Neural progenitor cell (in vitro differentiated cells): ENCODE measurements at regions not wholly inside any gene's neighbourhood (a gene's known extent, or its start where the extent isn't known, plus 50 kb on each side); places are given as distances from the start of the nearest gene placed in this dataset.

Source experiments
- DNase-seq: peaks from one replicate; pipeline ENCODE4 v3.0.0-alpha.2; 2016; ENCODE audit warnings: low spot score
- H2AFZ ChIP-seq: fragments of 200-600 bp; sonication (generic); replicated peaks from 2 replicates; pipeline ENCODE4 v1.6.1; 2016; ENCODE audit warnings: antibody characterized with exemption
- H3F3A ChIP-seq: fragments of 200-600 bp; sonication (generic); 2 replicates; pipeline ENCODE4 v1.6.1; 2016; ENCODE audit warnings: antibody characterized with exemption, low read depth
- H3K27ac ChIP-seq: fragments of 200-600 bp; sonication (generic); 2 replicates; pipeline ENCODE4 v1.5.1; 2016; ENCODE audit warnings: mild to moderate bottlenecking
- H3K27me3 ChIP-seq: fragments of 200-600 bp; sonication (generic); 2 replicates; pipeline ENCODE4 v1.6.1; 2016; ENCODE audit warnings: mild to moderate bottlenecking, moderate library complexity
- H3K36me3 ChIP-seq: fragments of 200-600 bp; sonication (generic); 2 replicates; pipeline ENCODE4 v1.5.1; 2016
- H3K4me1 ChIP-seq: fragments of 200-600 bp; sonication (generic); 2 replicates; pipeline ENCODE4 v1.6.1; 2016; ENCODE audit warnings: mixed run types
- H3K4me2 ChIP-seq: fragments of 200-600 bp; sonication (generic); 2 replicates; pipeline ENCODE4 v1.6.1; 2016
- H3K4me3 ChIP-seq: fragments of 200-600 bp; sonication (generic); 2 replicates; pipeline ENCODE4 v1.5.1; 2016
- H3K79me2 ChIP-seq: fragments of 200-600 bp; sonication (generic); 2 replicates; pipeline ENCODE4 v1.6.1; 2016; ENCODE audit warnings: low read depth
- H3K9ac ChIP-seq: fragments of 200-600 bp; sonication (generic); 2 replicates; pipeline ENCODE4 v1.6.1; 2016
- H3K9me3 ChIP-seq: fragments of 200-600 bp; sonication (generic); 2 replicates; pipeline ENCODE4 v1.5.1; 2016; ENCODE audit warnings: low read depth
- H4K20me1 ChIP-seq: fragments of 200-600 bp; sonication (generic); 2 replicates; pipeline ENCODE4 v1.6.1; 2016; ENCODE audit warnings: low read depth
- H3K27ac Mint-ChIP-seq: 3 replicates; pipeline ENCODE4 v1.8.0; 2021; ENCODE audit warnings: mixed read lengths
- H3K27me3 Mint-ChIP-seq: 2 replicates; pipeline ENCODE4 v1.8.0; 2022; ENCODE audit warnings: low read depth, mild to moderate bottlenecking, inconsistent platforms, moderate library complexity, mixed read lengths; ENCODE audit not compliant: insufficient read depth
- H3K36me3 Mint-ChIP-seq: 3 replicates; pipeline ENCODE4 v1.8.0; 2021; ENCODE audit warnings: mixed read lengths
- H3K4me1 Mint-ChIP-seq: 3 replicates; pipeline ENCODE4 v1.8.0; 2021; ENCODE audit warnings: mixed read lengths
- H3K4me3 Mint-ChIP-seq: 3 replicates; pipeline ENCODE4 v1.8.0; 2021; ENCODE audit warnings: mild to moderate bottlenecking, moderate library complexity, mixed read lengths
- H3K9me3 Mint-ChIP-seq: 3 replicates; pipeline ENCODE4 v1.8.0; 2020; ENCODE audit warnings: mixed read lengths
- EZH2 ChIP-seq: fragments of 200-600 bp; sonication (generic); IDR thresholded peaks from 2 replicates; pipeline ENCODE4 v1.6.1; 2017; ENCODE audit warnings: antibody characterized with exemption, mild to moderate bottlenecking, moderate library complexity
- EZH2phosphoT487 ChIP-seq: fragments of 200-600 bp; sonication (generic); IDR thresholded peaks from 2 replicates; pipeline ENCODE4 v1.6.1; 2017; ENCODE audit warnings: antibody characterized with exemption
- TF ChIP-seq, protein P1 (sequence below): fragments of 200-600 bp; sonication (generic); IDR thresholded peaks from 2 replicates; pipeline ENCODE4 v1.5.1; 2017; ENCODE audit warnings: antibody characterized with exemption, mild to moderate bottlenecking

DNA sequence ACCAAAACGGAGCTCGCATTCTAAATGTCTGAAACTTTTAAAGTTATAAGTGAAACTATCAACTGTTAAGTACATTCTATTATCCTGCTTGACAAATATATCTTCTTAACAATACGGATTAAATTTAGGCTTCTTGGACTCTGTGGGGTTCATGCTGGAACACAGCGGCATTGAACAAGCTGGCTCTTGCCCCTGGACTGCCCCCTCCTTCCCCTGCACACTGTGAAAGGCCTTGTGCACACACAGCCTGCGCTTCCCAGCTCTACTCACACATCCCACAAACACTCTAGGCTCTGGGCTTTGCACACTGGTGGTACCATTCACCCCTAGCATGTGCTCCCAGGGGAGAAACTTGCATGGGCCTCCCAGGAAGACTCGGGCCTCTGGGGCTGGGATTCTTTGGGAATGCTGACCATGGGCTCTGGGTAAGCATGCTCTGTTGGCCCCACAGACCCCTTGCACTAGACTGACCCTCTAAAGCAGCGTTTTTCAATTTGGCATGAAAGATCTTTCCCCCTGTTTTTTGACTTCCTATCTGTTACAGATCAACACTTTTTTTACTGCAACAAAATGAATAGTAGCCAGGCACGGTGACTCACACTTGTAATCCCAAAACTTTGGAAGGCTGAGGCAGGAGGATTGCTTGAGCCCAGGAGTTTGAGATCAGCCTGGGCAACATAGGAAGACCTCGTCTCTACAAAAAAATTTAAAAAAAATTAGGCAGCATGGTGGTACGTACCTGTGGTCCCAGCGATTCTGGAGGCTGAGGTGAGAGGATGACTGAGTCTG is 96.2 kb upstream of the CPM start:
- H3K27me3 Mint-ChIP-seq, result peaks cover 2% of the 10 kb centered on the region
- no peaks in the 10 kb centered on the region for H3K4me1 ChIP-seq
- no peaks in the 10 kb centered on the region for H3K36me3 Mint-ChIP-seq
- no peak for DNase-seq
- H3K36me3 ChIP-seq, result no peaks in the 10 kb centered on the region
- no peak overlapping the region for H3K4me3 ChIP-seq
- H3K9me3 Mint-ChIP-seq, result no peaks in the 10 kb centered on the region
- no peak overlapping the region for H2AFZ ChIP-seq
- no peaks in the 10 kb centered on the region for H4K20me1 ChIP-seq
- no peaks in the 10 kb centered on the region for H3K27me3 ChIP-seq
- H3K9me3 ChIP-seq, result no peaks in the 10 kb centered on the region
- TF ChIP-seq, protein P1, sequence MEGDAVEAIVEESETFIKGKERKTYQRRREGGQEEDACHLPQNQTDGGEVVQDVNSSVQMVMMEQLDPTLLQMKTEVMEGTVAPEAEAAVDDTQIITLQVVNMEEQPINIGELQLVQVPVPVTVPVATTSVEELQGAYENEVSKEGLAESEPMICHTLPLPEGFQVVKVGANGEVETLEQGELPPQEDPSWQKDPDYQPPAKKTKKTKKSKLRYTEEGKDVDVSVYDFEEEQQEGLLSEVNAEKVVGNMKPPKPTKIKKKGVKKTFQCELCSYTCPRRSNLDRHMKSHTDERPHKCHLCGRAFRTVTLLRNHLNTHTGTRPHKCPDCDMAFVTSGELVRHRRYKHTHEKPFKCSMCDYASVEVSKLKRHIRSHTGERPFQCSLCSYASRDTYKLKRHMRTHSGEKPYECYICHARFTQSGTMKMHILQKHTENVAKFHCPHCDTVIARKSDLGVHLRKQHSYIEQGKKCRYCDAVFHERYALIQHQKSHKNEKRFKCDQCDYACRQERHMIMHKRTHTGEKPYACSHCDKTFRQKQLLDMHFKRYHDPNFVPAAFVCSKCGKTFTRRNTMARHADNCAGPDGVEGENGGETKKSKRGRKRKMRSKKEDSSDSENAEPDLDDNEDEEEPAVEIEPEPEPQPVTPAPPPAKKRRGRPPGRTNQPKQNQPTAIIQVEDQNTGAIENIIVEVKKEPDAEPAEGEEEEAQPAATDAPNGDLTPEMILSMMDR, result no peak
- TF ChIP-seq EZH2 (no peak), EZH2phosphoT487 (no peak)
- H3K4me2 ChIP-seq, result no peak overlapping the region
- no peak overlapping the region for H3K4me3 Mint-ChIP-seq
- no peak overlapping the region for H3K9ac ChIP-seq
- peak overlapping the region; percentile 76 for H3K27ac Mint-ChIP-seq
- peaks cover 11% of the 10 kb centered on the region for H3K4me1 Mint-ChIP-seq
- H3K79me2 ChIP-seq, result no peaks in the 10 kb centered on the region
- no peaks in the 10 kb centered on the region for H3F3A ChIP-seq
- H3K27ac ChIP-seq, result no peak overlapping the region

DNA sequence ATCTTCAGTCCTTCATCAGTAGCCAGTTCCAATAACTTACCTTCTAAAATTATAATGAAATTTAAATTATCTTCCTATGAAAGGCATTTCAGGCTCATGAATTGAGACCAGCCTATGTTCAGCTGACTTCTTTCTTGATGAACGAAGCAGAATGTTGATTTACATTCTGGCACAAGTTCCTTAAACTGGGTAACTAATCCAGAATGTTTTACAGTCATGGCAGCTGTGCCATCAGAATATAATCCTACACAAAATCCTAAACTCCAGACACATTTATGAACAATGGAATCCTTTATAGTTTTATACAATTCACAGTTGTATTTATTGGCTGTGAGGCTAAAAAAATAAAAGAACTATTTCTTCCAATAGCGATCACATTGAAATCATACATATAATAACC is 97.3 kb upstream of the CPM start:
- Histone ChIP-seq H3K27ac (no peak overlapping the region), H3K4me2 (no peak overlapping the region), H4K20me1 (no peaks in the 10 kb centered on the region), H3K9me3 (no peaks in the 10 kb centered on the region), H3K79me2 (no peaks in the 10 kb centered on the region), H2AFZ (no peak overlapping the region), H3K27me3 (no peaks in the 10 kb centered on the region), H3K4me3 (no peak overlapping the region), H3F3A (no peaks in the 10 kb centered on the region), H3K36me3 (no peaks in the 10 kb centered on the region), H3K9ac (no peak overlapping the region), H3K4me1 (no peaks in the 10 kb centered on the region)
- no peak overlapping the region for H3K27ac Mint-ChIP-seq
- no peak overlapping the region for H3K4me3 Mint-ChIP-seq
- no peaks in the 10 kb centered on the region for H3K9me3 Mint-ChIP-seq
- no peaks in the 10 kb centered on the region for H3K36me3 Mint-ChIP-seq
- TF ChIP-seq, protein P1, result no peak
- TF ChIP-seq EZH2 (no peak), EZH2phosphoT487 (no peak)
- H3K27me3 Mint-ChIP-seq, result peaks cover 2% of the 10 kb centered on the region
- peaks cover 11% of the 10 kb centered on the region for H3K4me1 Mint-ChIP-seq
- DNase-seq, result no peak

DNA sequence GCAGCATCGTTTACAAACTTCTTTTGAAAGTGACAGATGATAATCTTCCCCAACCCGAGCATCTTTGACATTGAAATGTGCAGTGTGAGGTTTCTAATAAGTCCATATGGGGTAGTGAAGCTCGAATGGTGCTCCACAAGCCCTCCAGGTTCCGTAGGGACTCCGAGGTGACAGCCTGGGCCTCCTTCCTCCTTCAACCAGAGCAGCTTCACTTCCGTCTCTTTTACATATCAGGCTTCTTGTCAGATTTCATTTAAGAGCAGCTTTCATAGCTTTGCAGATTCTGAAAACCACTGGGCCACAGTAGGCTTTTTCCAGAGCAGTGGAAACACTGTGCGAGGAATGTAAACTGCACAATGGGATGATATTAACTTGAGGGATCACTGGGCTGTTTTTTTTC is 103.6 kb upstream of the CPM start:
- H3K27ac Mint-ChIP-seq, result peak overlapping the region; percentile 53
- Histone ChIP-seq H3K4me3 (no peak overlapping the region), H3K36me3 (no peaks in the 10 kb centered on the region), H3K79me2 (no peaks in the 10 kb centered on the region), H3F3A (no peaks in the 10 kb centered on the region), H3K27me3 (no peaks in the 10 kb centered on the region), H4K20me1 (no peaks in the 10 kb centered on the region), H3K4me2 (no peak overlapping the region), H3K4me1 (peaks cover 3% of the 10 kb centered on the region), H3K9me3 (no peaks in the 10 kb centered on the region), H3K27ac (no peak overlapping the region), H2AFZ (peak overlapping the region; percentile 77), H3K9ac (no peak overlapping the region)
- H3K9me3 Mint-ChIP-seq, result no peaks in the 10 kb centered on the region
- DNase-seq, result no peak
- H3K4me3 Mint-ChIP-seq, result no peak overlapping the region
- H3K36me3 Mint-ChIP-seq, result no peaks in the 10 kb centered on the region
- peaks cover 2% of the 10 kb centered on the region for H3K27me3 Mint-ChIP-seq
- TF ChIP-seq, protein P1, result no peak
- no peak for TF ChIP-seq EZH2
- TF ChIP-seq EZH2phosphoT487, result no peak
- no peaks in the 10 kb centered on the region for H3K4me1 Mint-ChIP-seq
